Pancreas (tissue), 10 donors: ENCODE measurements at regions not wholly inside any gene's neighbourhood (a gene's known extent, or its start where the extent isn't known, plus 50 kb on each side); places are given as distances from the start of the nearest gene placed in this dataset.

Source experiments
- ATAC-seq, 4 donors: fragments of 200-7000 bp; cut with Tn5 transposase; one replicate each; pipeline versions ENCODE4 v1.8.0 to v1.9.1; 2020; ENCODE audit warnings: mild to moderate bottlenecking in 4 of 4, moderate library complexity in 4 of 4
- DNase-seq, 6 donors: peaks; one replicate each; pipeline ENCODE4 v3.0.0-alpha.2; 2020
- FAIRE-seq: peaks from 2 replicates; lab custom pipeline; 2012; peaks lifted over from hg19 to GRCh38; lab: Jason Lieb, UNC
- H3K27ac ChIP-seq, 4 donors: fragments of 200-600 bp; sonication (generic); 1 replicate in 3 of 4; 2 replicates in 1 of 4; pipeline versions ENCODE4 v1.5.0 to v1.8.0; 2020
- H3K27me3 ChIP-seq, 4 donors: fragments of 200-600 bp; one replicate each; pipeline ENCODE4 v1.8.0; 2021
- H3K36me3 ChIP-seq, 3 donors: fragments of 200-600 bp; sonication (generic) in 1 of 3; one replicate each; pipeline versions ENCODE4 v1.5.0 to v1.8.0; 2020 to 2021
- H3K4me1 ChIP-seq, 3 donors: fragments of 200-600 bp; one replicate each; pipeline ENCODE4 v1.8.0; 2021
- H3K4me3 ChIP-seq, 4 donors: fragments of 200-600 bp; sonication (generic) in 2 of 4; one replicate each; pipeline versions ENCODE4 v1.5.0 to v1.8.0; 2020 to 2021
- H3K9me3 ChIP-seq, 4 donors: fragments of 200-600 bp; one replicate each; pipeline ENCODE4 v1.8.0; 2021
- CTCF ChIP-seq, 4 donors: fragments of 200-600 bp; sonication (generic) in 3 of 4; IDR thresholded peaks; one replicate each; pipeline versions ENCODE4 v1.5.0 to v1.8.0; 2021; ENCODE audit warnings: antibody characterized with exemption in 4 of 4
- WGBS, 2 donors: extraction: QIAGEN DNeasy Blood & Tissue Kit; methylation state at CpG; one replicate each; pipeline ENCODE4 v1.1.7; 2013; 5-methylcytosine and 5-hydroxymethylcytosine counted together
- intact Hi-C, 3 donors: fragments of 100-400 bp; cut with DNase I; formaldehyde crosslinking; loops; one replicate each; pipeline versions ENCODE4 v1.11.1 to v1.14.2; 2022
- donor health status: healthy with polysubstance abuse.
- donor health status: DM: no; HTN: no; CAD: no; lungs with moderate emphysema.
- donor health status: DM: no; HTN: no; CAD: no.
- donor health status: control.
- donor health status: control.
- donor health status: Bipolar disorder and iron deficiency.
- donor health status: DM: yes; HTN: yes; CAD: no.
- donor health status: DM: no; HTN: no; CAD: no.
- donor health status: DM: no; HTN: no; CAD: no.
- donor health status: DM: yes; HTN: yes; CAD: no.

DNA sequence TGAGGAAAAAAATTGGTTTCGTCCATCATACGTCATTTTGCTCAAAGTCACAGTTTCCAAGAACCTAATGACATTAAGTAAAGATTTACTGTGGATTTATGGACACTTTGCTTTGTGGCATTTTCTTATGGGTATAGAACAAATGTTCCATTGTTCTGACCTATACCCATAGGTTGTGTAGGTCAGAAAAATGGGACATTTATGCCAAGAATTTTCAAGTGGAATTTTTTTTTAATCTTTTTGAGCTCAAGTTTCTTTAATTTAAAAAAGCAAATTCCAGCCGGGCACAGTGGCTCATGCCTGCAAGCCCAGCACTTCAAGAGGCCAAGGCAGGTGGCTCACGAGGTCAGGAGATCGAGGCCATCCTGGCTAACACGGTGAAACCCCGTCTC, 187.5 kb upstream of the TPM1 start:
- TF ChIP-seq CTCF (IDR thresholded peaks at IDR 0.05): no peak
- Histone ChIP-seq H3K4me1 (peaks cover 0 to 9% (median 0%) of the 10 kb centered on the region in 3 donors), H3K27ac (no peak overlapping the region), H3K9me3 (no peaks in the 10 kb centered on the region), H3K4me3 (no peak overlapping the region), H3K36me3 (no peaks in the 10 kb centered on the region), H3K27me3 (no peaks in the 10 kb centered on the region)
- DNase-seq: no peak
- no peak for ATAC-seq
- WGBS, 2 donors: 84 to 88% methylated on average over 7 of the region's 7 CpGs
- intact Hi-C loops: no loop called here
- no peak for FAIRE-seq

DNA sequence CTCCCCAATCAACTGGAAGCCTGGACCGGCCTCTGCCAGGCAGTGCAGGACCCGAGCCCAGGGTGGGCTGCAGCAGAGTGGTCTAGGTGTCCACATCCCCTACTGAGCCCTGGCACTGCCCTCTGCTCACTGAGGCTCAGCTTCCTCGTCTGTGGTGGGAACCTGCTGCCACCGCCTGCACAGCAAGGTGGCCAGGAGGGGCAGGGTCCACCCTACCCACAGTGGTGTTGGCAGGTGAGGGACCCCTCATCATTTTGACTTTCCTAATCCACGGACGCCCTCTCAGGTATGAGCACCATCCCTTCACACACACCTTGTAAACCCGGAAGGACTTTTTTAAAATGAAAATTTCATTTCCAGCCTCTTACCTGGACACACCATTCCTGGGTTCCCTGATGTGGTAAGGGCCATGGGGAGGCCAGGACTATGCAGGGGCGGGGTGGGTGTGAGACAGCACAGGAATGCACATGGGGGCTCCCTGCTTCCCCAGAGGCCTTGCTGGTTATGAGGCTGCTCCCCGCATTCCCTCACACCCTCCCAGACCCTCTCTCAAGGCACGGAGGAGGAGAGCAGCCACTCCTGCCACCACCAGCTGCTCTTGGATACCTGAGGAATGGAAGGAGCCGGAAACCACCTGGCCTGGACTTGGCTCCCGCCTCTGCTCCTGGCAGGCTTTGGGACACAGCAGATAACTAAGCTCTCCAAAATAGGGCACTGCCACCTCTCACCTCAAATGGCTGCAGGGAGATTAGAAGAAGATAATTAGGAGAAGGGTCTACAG, 185.9 kb upstream of the TPM1 start:
- H3K27ac ChIP-seq: peak overlapping the region in 1 of 4 donors; percentile 35
- intact Hi-C loops: no loop called here
- WGBS, 2 donors: 74 to 76% methylated on average over 12 of the region's 12 CpGs
- H3K27me3 ChIP-seq: no peaks in the 10 kb centered on the region
- FAIRE-seq: no peak
- TF ChIP-seq CTCF (IDR thresholded peaks at IDR 0.05): no peak
- H3K36me3 ChIP-seq: no peaks in the 10 kb centered on the region
- H3K9me3 ChIP-seq: no peaks in the 10 kb centered on the region
- DNase-seq: peak in 1 of 6 donors; percentile 45
- ATAC-seq: peak in 3 of 4 donors; percentile 39 to 68 (median 67)
- H3K4me3 ChIP-seq: no peak overlapping the region
- peaks cover 0 to 7% (median 0%) of the 10 kb centered on the region in 3 donors for H3K4me1 ChIP-seq

DNA sequence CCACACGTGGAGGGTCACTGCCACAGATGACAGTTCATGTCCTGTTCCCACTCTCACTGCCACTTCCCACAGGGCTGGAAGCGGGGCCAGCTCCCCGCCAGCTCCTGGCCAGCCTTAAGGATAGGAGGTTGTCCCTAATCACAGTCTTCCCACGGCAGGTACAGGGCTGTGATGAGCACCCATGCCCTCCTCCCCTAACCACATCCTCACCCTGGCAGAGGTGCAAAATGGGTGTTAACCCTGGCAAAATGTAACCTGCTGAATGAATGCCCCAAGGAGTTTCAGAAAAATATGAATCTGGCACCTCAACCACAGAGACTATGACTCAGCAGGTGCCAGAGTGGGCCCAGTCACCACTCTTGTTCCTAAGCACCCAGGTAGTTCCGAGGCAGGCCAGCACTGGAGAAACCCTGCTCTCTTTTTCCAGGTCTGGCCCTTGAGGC, 185.1 kb upstream of the TPM1 start:
- Histone ChIP-seq H3K4me1 (peaks cover 0 to 7% (median 0%) of the 10 kb centered on the region in 3 donors), H3K9me3 (no peaks in the 10 kb centered on the region), H3K36me3 (no peaks in the 10 kb centered on the region), H3K27me3 (no peaks in the 10 kb centered on the region), H3K27ac (peak overlapping the region in 1 of 4 donors; percentile 35), H3K4me3 (no peak overlapping the region)
- no peak for TF ChIP-seq CTCF (IDR thresholded peaks at IDR 0.05)
- DNase-seq (peak in 1 of 6 donors; percentile 50), FAIRE-seq (no peak), ATAC-seq (peak; percentile 17 to 77 (median 60))
- 62 to 71% methylated on average over 5 of the region's 5 CpGs for WGBS, 2 donors
- intact Hi-C loops: no loop called here

DNA sequence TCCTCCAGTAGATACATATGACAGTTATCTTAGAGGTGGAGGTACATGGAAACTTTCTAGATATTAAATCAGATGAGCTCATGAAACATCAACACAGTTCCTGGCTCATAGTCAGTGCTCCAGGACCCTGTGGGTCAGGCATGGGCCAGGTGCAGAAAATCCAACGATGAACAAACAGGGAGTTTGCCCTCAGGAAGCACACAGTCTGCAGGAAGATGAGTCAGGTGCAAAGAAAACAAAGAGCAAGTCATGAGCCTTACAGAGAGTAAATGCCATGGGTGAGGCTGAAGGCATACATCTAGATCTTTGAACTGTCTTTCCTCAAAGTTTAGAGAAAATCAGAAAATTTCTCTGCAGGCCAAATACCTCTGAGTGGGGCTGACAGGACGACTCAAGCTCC, 184.2 kb upstream of the TPM1 start:
- Histone ChIP-seq H3K27ac (no peak overlapping the region), H3K9me3 (no peaks in the 10 kb centered on the region), H3K27me3 (no peaks in the 10 kb centered on the region), H3K36me3 (no peaks in the 10 kb centered on the region), H3K4me1 (peaks cover 0 to 7% (median 0%) of the 10 kb centered on the region in 3 donors), H3K4me3 (no peak overlapping the region)
- FAIRE-seq (no peak), DNase-seq (no peak), ATAC-seq (no peak)
- 72 to 78% methylated on average over 2 of the region's 2 CpGs for WGBS, 2 donors
- intact Hi-C loops: no loop called here
- no peak for TF ChIP-seq CTCF (IDR thresholded peaks at IDR 0.05)

DNA sequence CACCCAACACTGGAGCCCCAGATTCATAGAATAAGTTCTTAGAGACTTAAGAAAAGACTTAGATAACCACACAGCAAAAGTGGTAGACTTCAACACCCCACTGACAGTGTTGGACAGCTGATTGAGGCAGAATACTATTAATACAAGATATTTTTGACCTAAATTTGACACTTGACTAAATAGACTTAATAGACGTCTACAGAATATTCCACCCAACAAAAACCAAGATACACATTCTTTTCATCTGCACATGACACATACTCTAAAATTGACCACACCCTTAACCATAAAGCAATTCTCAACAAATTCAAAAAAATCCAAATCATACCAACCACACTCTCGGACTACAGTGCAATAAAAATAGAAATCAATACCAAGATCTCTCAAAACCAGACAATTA, 179.8 kb upstream of the TPM1 start:
- no peak overlapping the region for H3K4me3 ChIP-seq
- DNase-seq: no peak
- intact Hi-C loops: no loop called here
- H3K36me3 ChIP-seq: no peaks in the 10 kb centered on the region
- no peaks in the 10 kb centered on the region for H3K27me3 ChIP-seq
- TF ChIP-seq CTCF (IDR thresholded peaks at IDR 0.05): no peak
- 94% methylated on average over 2 of the region's 2 CpGs for WGBS, 2 donors
- H3K4me1 ChIP-seq: no peaks in the 10 kb centered on the region
- FAIRE-seq: no peak
- no peak for ATAC-seq
- no peaks in the 10 kb centered on the region for H3K9me3 ChIP-seq
- no peak overlapping the region for H3K27ac ChIP-seq
